Epithelial cell of esophagus (primary cell): ENCODE measurements at regions not wholly inside any gene's neighbourhood (a gene's known extent, or its start where the extent isn't known, plus 50 kb on each side); places are given as distances from the start of the nearest gene placed in this dataset.
"Not testable (repeated sequence)": the region's sequence is repeated elsewhere in the genome, so short reads cannot be mapped to it uniquely, and the experiment has no call there.

Experiments used
- DNase-seq: peaks from one replicate; pipeline ENCODE4 v3.0.0; 2010; ENCODE audit warnings: low read depth
- H3K4me3 ChIP-seq: 2 replicates; pipeline ENCODE4 v1.5.1; 2011; ENCODE audit warnings: mild to moderate bottlenecking, low read length, control low read depth
- TF ChIP-seq, protein P1 (sequence below): IDR thresholded peaks from 2 replicates; pipeline ENCODE4 v1.5.1; 2011; ENCODE audit warnings: low read depth, mild to moderate bottlenecking, low read length, control low read depth, inconsistent platforms; ENCODE audit not compliant: insufficient read depth; ENCODE audit errors: missing control alignments

DNA sequence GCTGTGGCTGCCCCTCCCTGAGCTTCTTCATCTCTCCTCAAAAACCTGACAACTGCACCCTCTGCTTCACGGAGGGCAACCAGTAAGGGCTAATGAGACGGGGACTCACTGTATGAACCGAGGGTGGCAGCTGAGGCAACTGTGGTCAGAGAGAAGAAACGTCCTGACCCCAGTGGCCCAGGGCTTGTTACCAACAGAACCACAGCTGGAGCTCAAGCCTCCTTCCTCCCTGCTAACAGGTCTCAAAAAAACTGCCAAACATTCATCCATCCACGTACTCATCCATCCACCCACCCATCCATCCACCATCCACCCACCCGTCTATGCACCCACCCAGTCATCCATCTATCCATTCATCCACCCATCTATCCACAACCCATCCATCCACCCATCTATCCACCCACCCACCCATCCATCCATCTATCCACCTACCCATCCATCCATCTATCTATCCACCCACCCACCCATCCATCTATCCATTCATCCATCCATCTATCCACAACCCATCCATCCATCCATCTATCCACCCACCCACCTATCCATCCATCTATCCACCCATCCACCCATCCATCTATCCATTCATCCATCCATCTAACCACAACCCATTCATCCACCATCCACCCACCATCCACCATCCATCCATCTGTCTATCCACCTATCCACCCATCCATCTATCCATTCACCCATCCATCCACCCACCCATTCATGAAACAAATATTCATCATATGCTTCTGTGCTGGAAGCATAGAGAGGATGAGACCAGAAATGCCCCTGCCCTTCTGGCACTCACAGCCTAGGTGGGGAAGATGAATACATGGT lies 111.7 kb downstream of the PDGFA start:
- DNase-seq: no peak
- TF ChIP-seq, protein P1, sequence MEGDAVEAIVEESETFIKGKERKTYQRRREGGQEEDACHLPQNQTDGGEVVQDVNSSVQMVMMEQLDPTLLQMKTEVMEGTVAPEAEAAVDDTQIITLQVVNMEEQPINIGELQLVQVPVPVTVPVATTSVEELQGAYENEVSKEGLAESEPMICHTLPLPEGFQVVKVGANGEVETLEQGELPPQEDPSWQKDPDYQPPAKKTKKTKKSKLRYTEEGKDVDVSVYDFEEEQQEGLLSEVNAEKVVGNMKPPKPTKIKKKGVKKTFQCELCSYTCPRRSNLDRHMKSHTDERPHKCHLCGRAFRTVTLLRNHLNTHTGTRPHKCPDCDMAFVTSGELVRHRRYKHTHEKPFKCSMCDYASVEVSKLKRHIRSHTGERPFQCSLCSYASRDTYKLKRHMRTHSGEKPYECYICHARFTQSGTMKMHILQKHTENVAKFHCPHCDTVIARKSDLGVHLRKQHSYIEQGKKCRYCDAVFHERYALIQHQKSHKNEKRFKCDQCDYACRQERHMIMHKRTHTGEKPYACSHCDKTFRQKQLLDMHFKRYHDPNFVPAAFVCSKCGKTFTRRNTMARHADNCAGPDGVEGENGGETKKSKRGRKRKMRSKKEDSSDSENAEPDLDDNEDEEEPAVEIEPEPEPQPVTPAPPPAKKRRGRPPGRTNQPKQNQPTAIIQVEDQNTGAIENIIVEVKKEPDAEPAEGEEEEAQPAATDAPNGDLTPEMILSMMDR: no peak
- no peak overlapping the region for H3K4me3 ChIP-seq

- no peak for DNase-seq
Measured at GRCh38 chr7:408751-409311, 110.8 kb downstream of the PDGFA start.

DNA sequence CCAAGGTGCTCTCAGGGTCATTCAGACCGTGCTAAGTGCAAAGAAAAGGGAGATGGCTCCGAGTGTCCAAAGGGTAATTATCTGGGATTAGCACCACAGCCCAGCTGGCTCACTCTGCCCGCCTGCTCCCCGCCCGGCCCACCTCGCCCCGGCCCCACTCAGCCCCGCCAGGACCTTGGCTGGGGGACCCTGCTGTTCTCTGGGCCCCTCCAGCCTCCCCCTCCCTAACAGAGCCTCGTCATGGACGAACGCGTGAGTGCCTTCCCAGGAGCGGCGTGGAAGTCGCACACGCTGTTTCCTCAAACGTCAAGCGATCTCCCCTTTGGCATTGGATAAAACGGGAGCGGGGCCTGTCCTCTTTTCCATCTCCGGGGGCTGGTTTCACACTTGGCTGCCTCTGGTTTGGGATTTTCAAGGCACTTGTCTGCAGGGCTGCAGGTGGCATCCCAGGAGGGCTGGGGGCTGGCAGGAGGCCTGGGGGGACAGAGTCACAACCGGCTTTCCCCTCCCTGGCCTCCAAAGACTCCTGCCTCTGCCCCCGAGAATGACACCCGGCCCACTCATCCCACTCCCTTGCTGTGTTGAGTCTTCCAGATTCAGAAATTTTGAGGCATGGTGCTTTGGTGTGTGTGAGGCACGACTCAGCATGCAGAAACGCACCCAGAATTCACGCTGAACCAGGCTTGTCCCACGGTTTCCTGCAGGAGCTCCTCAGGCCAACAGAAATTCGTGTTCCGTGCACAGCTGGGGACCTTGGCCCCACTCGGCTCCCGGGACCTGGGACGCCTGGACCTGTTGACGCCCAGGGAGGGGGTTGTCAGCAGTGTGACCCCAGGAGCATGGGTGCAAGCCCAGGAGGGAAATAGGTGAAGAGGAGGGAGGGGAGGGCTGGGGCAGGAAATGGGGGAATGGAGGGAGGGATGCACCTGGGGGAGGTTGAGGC lies 110.0 kb downstream of the PDGFA start:
- no peak overlapping the region for H3K4me3 ChIP-seq
- TF ChIP-seq, protein P1: no peak
- DNase-seq: peak; percentile 10

More at GRCh38 chr7:408751-409311, 110.8 kb downstream of the PDGFA start:
- TF ChIP-seq, protein P1: no peak
- H3K4me3 ChIP-seq: no peak overlapping the region

DNA sequence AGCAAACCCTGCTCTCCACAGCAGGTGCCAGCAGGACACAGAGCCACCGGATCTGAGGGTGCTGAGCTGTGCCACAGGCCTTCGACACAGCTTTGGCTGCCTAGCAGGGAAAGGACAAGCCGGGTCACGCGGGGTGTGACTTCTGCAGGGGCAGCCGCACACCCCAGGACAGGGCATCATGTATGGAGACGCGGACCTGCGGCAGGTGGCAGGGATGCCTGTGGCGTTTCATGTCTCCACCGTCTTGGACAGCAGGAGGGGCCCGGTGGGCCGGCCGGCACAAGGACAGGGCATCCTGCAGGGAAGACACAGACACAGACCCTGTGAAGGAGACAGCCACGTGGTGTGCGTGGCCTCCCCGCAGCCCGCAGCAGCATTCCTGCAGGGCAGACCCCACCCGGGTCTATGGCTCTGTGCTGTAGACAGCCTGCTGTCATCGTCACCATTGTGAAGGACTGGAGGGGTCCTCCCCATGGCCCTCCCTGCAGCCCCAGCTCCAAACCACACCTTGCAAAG lies 109.2 kb downstream of the PDGFA start:
- TF ChIP-seq, protein P1: no peak
- H3K4me3 ChIP-seq: no peak overlapping the region
- no peak for DNase-seq

GRCh38 chr7:411116-411515 lies 108.5 kb downstream of the PDGFA start:
- DNase-seq, H3K4me3 ChIP-seq: not testable (repeated sequence)

DNA sequence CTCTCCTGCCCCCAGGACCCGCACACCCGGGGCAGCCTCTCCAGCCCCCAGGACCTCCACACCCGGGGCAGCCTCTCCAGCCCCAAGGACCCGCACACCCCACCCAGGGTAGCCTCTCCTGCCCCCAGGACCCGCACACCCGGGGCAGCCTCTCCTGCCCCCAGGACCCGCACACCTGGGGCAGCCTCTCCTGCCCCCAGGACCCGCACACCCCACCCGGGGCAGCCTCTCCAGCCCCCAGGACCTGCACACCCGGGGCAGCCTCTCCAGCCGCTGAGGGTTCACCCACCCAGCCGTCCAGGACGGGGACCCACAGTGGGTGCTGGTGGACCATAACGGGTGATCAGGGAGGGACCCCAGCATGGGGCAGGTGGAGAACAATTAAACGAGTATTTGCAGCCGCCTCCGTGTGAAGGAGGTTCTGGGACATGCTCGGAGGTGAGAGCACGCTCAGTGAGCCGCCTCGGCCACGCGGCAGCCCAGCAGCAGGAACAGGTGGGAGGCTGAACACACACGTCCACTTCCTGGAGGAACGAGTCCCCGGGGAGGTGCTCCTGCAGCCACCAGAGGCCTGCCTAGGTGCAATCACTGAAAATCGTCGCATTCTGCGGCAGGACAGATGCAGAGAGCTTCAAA lies 107.9 kb downstream of the PDGFA start:
- TF ChIP-seq, protein P1: no peak
- no peak overlapping the region for H3K4me3 ChIP-seq
- DNase-seq: no peak
